Activated CD8-positive, alpha-beta memory T cell treated with anti-CD3 and anti-CD28 coated beads, Interleukin-2, amount 50 U/mL, for 4 hours (primary cell): ENCODE measurements at regions not wholly inside any gene's neighbourhood (a gene's known extent, or its start where the extent isn't known, plus 50 kb on each side); places are given as distances from the start of the nearest gene placed in this dataset.

Experiments
- DNase-seq: peaks from one replicate; pipeline ENCODE4 v3.0.0-alpha.2; 2020

DNA sequence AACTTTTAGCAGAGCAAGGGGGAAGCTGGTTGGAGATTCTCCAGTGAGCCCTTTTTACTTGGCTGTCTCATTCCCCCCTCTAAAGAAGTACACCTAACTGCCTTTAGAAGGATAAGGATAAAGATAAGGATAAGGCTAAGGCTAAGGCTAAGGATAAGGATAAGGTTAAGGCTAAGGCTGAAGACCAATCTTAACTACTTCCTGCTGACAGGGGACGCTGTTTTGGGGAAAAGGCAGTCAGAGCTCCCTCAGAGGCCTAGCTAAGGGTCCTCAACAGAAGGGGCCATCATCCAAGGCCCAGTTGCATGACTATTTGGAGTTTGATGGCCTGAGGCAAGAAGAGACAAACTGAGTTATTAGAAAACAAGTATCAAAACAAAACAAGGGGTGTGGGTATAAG is 94.3 kb upstream of the ARPP21 start:
- no peak for DNase-seq

- DNase-seq, result no peak
These were observed 89.6 kb upstream of the ARPP21 start for GRCh38 chr3:35549690-35550089.

DNA sequence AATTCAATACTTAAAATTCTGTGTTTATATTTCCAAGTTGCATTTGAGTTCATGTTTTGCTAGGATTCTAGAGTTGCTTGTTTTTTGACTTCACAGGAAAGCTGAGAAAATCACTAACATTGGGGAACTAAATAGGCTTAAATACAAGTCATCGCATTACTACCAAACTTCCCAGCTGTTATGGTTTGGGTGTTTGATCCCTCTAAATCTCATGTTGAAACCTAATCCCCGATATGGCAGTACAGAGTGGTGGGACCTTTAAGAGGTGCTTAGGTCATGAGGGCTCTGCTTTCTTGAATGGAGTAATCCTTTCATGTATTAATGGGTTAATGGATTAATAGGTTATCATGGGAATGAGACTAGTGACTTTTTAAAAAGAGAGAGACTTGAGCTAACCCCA is 77.2 kb upstream of the ARPP21 start:
- DNase-seq, result no peak

GRCh38 chr3:35565048-35565447 is 74.3 kb upstream of the ARPP21 start:
- no peak for DNase-seq
